ENCODE measurements at regions not wholly inside any gene's neighbourhood (a gene's known extent, or its start where the extent isn't known, plus 50 kb on each side); places are given as distances from the start of the nearest gene placed in this dataset.
"Not testable (repeated sequence)": the region's sequence is repeated elsewhere in the genome, so short reads cannot be mapped to it uniquely, and the experiment has no call there.

- DNase-seq (ENCODE audit: insufficient read length, low spot score) (no peak), FAIRE-seq (no peak)
Measured at GRCh38 chr6:140744659-140745320, 1370.3 kb upstream of the CITED2 start.

DNA sequence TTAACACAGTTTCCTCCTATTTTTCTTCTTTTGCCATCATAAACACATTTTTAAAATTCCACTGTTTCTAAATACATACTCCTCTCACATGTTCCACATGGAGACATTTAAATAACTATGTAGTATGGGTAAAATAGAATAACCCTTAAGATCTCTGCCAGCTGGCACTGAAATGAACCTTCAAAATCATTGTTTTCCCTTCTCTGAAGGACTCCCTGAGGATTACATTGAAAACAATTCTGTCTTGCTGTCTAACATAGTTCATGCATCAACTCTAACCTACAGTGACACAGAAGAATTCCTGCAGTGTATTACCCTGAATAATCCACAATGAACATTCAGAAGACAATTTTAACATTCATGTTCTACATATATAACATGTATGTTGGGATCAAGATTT, 1361.8 kb upstream of the CITED2 start:
- FAIRE-seq, result no peak
- no peak for DNase-seq (ENCODE audit: insufficient read length, low spot score)

- FAIRE-seq, result no peak
- DNase-seq (ENCODE audit: insufficient read length, low spot score), result no peak
Measured at GRCh38 chr6:140732991-140733390, 1358.5 kb upstream of the CITED2 start.

GRCh38 chr6:140732155-140732554, 1357.7 kb upstream of the CITED2 start:
- FAIRE-seq (no peak), DNase-seq (ENCODE audit: insufficient read length, low spot score) (no peak)

DNA sequence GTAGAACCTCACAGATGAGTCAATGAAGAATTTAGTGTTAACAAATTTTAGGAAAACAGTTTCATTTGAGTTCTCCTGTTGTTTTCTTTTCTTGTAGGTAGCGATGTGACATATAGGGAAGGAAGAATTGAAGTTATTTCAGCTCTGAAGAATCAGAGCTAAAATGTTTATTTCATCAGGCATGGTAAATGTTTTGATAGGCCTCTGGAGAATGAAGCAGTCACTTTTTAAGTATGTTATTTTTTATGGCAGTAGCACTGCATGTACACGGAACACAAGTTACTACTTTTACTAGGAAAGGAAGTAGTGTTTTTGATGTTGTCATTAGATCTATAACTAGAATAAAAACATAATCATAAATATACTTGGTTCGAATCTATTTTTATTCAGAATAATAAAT, 1357.3 kb upstream of the CITED2 start:
- FAIRE-seq (no peak), DNase-seq (ENCODE audit: insufficient read length, low spot score) (no peak)

DNA sequence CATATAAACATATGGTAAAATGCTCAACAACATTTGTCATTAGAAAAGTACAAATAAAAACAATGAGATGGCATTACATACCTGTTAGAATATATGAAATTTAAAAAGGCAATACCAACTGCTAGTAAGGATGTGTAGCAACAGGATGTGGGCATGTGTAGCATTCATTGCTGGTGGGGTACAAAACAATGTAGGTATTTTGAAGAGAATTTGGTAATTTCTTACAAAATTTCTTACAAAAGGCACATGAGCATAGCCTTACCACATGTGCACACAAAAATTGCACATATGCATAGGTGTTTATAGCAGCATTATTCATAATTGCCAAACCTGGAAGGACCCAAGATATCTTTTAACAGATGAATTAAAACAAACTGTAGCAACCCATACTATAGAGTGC, 1355.1 kb upstream of the CITED2 start:
- DNase-seq (ENCODE audit: insufficient read length, low spot score), result no peak
- FAIRE-seq, result no peak

DNA sequence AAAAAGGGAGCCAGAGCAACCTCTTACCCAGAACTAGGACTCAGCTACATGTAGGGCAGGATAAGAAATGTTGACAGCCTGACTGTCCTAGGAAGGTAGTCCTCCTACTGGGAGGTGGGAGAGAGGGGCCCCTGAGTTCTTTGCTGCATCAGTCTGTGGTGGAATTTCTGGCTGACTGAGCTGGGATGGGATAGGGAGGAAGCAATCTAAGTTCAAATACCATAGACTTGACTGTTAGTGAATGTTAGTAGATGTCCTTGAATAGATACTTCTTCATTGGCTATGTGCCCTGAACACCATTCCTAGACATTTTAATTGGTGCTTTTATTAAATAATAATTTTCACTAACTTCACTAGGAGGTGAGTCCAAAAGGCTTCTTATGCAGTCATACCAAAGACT, 1343.6 kb upstream of the CITED2 start:
- no peak for FAIRE-seq
- DNase-seq (ENCODE audit: insufficient read length, low spot score), result no peak

GRCh38 chr6:140713495-140713894, 1339.0 kb upstream of the CITED2 start:
- FAIRE-seq, result no peak
- no peak for DNase-seq (ENCODE audit: insufficient read length, low spot score)

DNA sequence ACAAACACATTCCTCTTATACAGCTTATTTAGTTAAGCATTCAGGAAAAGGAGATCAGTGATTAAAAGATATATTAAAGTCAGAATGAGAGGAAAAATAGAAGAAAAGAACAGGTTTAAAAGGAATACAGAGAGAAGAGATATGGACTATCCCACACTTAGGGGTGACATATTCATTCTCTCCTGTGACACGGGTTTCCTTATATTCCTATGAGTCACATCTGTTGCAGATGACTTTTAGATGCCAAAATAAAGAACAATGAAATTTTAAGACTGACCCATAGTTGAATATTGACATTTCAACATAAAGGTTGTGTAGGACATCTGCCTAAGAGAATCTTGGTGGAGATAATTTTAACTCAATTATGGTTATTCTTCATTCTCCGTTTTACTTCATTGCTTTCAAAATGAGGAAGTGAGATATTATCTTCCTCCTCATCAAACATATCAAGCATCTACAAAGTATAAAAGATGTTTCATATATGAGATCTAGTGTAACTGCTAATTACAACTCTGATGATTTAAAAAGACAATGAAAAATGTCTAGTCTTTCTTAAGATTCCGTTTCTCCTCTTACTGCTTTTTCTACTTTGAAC, 1336.7 kb upstream of the CITED2 start:
- peak; percentile 14 for FAIRE-seq

DNA sequence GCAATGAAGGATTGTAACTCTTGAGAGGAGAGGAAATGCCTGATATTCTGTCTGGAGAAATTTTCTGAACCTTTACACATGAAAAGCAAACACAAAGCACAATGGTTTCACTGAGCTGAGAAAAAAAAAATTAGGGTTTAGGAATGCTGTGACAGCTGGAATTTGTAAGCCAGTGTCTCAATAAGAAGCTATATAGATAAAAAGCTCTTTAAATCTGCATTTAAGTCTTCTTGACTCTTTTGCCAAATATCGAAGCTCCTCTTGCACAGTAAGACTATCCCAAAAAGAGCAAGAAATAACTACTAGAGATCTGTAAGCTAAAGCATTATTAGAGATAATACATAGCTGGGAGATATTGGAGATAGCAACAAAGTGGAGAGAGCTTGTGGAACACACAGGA, 1334.0 kb upstream of the CITED2 start:
- DNase-seq (ENCODE audit: insufficient read length, low spot score), result no peak
- no peak for FAIRE-seq

More for the DNA sequence above, 1336.7 kb upstream of the CITED2 start:
- no peak for DNase-seq (ENCODE audit: insufficient read length, low spot score)

DNA sequence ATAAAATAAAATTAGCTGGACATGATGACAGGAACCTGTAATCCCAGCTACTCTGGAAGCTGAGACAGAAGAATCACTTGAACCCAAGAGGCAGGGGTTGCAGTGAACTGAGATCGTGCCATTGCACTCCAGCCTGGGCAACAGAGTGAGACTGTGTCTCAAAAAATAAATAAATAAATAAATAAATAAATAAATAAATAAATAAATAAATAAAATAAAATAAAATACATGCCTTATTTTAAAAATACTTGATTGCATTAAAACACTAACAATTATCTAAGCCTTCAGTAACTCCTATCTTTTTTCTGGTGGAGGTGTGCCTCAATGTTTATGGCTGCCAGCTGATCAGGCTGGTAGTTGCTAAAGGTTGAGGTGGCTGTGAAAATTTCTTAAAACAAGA, 1329.6 kb upstream of the CITED2 start:
- not testable (repeated sequence) for FAIRE-seq; DNase-seq (ENCODE audit: insufficient read length, low spot score)

GRCh38 chr6:140697585-140697984, 1323.1 kb upstream of the CITED2 start:
- FAIRE-seq, result no peak

DNA sequence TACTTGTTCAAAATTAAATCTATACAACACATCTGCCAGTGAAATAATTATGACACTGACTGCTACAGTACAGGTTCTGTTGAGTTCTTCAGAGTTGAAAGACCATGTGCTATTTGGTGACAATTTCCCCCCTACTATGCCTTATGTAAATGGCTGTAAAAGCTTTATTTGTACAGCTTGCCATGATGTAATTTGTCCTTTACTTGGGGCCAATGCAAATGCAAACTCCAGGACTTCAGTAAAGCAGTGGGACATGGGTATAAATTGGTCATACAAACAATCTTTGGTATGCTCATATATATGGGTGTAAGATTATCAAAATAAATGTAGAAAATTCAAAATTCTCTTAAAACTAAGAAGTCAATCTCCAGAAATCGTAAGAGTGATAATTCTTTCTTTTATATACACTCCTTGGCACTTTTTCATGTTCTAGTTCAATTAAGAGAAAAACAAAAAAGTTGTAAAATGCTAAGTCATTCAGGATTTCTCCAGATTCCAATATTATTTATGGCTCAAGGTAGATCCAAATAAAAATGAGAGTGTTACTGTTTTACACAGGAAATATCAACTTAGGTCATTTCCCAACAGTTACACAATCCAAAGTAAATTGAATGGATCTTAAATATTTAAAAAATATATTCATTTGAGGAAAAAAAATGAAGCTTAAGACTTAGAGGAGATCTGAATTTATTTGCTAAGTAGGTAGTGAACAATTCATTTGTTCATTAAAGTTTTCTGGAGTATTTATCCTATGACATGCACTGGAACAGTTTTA, 1310.5 kb upstream of the CITED2 start:
- DNase-seq (ENCODE audit: insufficient read length, low spot score), result no peak
- FAIRE-seq, result no peak

More at GRCh38 chr6:140697585-140697984, 1323.1 kb upstream of the CITED2 start:
- DNase-seq (ENCODE audit: insufficient read length, low spot score), result no peak

DNA sequence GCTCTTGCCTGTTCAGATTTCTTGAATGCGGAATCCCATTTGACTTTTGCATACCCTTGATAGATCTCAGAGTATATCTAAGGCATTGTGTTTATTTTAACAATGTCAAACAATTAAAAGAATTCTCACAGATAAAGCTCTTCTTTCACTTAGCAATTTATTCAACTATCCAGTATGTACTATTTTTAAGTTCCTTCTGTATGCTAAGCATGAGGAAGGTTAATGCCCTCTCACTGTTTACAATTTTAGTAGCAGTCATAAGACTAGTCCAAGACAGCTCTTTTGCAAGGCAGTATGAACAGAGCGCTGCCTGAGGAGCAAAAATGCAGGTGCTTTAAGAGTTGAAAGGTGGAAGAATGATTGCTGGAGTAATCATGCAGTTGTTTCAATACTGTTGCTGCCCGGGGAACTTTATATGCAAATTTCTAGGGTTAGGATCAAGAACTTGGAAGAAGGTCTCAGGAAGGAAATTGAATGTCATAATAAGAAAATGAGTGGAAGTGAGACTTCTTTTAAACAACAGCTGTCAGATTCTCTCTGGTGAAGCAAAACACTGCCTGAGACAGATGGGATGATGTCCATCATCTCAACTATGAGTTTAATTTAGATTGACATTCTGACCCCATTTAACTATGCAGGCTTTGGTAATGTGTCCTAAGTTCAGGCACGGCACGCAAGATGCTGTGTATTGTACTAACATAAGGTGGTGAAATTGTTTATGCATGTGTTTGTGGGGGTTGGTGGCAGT, 1303.5 kb upstream of the CITED2 start:
- DNase-seq (ENCODE audit: insufficient read length, low spot score), result no peak
- FAIRE-seq, result no peak

GRCh38 chr6:140671926-140672325, 1297.5 kb upstream of the CITED2 start:
- no peak for FAIRE-seq
- no peak for DNase-seq (ENCODE audit: insufficient read length, low spot score)

DNA sequence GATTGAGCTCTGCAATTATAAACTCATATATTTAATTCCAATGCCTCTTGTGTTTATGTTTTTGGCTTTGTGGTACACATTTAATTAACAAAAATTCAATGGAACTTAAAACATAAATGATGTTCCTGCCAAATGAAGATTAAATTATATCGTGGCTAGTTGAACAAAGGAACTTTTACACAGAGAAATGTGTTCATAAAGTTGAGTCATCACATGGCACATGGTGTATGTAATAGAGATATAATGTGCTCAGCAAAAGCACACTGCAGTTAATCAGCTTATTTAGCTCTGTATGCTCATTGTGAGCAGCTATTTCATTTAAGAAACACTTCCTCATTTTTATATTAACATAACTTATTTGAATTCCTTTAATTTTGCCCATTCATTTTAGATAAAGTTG, 1295.6 kb upstream of the CITED2 start:
- DNase-seq (ENCODE audit: insufficient read length, low spot score) (no peak), FAIRE-seq (no peak)

- no peak for DNase-seq (ENCODE audit: insufficient read length, low spot score)
- FAIRE-seq, result no peak
Measured at GRCh38 chr6:140669321-140669720, 1294.9 kb upstream of the CITED2 start.

DNA sequence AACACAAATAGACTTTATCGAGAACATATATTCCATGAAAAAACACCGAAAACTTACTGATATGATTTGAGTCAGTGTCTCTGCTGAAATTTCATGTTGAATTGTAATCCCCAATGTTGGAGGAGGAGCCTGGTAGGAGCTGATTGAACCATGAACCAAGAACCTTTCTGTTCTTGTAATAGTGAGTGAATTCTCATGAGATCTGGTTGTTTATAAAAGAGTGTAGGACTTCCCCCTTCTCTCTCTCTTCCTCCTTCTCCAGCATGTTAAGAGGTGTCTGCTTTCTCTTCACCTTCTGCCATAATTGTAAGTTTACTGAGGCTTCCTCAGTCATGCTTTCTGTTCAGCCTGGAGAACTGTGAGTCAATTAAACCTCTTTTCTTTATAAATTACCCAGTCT, 1289.3 kb upstream of the CITED2 start:
- no peak for FAIRE-seq
- no peak for DNase-seq (ENCODE audit: insufficient read length, low spot score)

DNA sequence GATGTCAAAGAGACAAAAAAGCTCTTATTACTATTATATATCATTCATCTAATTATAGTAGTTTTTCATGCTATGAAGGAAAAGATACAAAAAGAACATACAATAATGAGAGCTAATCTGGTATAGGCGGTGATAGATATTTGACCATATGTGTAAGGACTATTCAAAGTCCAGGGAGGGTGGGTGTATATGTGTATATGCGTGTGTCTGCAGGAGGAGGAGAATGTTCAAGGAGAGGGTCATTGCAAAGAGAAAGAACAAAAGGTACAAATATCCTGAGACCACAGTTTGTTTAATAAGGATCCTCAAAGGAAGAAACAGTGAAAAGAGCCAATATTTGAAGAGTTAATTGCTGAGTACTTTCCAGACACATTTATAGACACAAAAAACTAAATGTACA, 1288.6 kb upstream of the CITED2 start:
- DNase-seq (ENCODE audit: insufficient read length, low spot score), result no peak
- no peak for FAIRE-seq

DNA sequence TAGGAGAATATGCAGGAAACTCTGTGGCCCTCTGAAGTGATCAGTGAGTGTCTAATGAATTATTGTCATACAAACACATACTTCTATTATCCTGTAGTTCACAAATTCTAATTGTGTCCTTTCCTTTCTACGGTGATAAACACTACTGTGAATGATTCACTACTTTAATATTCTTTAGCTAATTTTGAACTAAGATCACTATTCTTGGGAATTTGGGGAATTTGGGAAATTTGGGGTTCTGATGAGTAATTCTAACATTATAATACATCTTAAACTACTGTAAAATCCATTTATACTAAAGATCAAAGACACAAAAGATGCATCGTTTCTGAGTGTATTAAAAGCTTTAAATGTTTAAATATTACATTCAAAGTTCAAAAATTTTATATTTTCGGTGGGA, 1287.2 kb upstream of the CITED2 start:
- no peak for FAIRE-seq
- DNase-seq (ENCODE audit: insufficient read length, low spot score), result no peak

DNA sequence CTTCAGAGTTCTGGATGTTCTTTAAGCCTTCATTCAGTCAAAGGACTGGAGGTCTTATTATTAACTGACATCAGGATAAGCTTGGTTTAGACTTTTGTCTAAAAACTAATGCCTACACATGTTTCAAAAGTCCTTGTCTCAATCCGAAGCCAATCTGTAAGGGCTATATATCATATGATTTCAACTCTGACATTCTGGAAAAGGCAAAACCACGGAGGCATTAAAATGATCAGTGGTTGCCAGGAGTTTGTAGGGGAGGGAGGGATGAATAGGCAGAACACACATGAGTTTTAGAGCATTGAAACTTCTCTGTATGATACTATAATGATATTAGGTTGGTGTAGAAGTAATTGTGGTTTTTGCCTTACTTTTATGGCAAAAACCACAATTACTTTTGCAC, 1285.8 kb upstream of the CITED2 start:
- FAIRE-seq (no peak), DNase-seq (ENCODE audit: insufficient read length, low spot score) (no peak)
